Karpas-422 (cell line): ENCODE measurements at regions not wholly inside any gene's neighbourhood (a gene's known extent, or its start where the extent isn't known, plus 50 kb on each side); places are given as distances from the start of the nearest gene placed in this dataset.

Experiments
- DNase-seq: peaks from one replicate; pipeline ENCODE4 v3.0.0-alpha.2; 2015
- H2AFZ ChIP-seq: fragments of 200-600 bp; sonication (generic); 2 replicates; pipeline ENCODE4 v1.6.1; 2014; ENCODE audit warnings: antibody characterized with exemption, low read length, mixed read lengths
- H3K27ac ChIP-seq: fragments of 200-600 bp; sonication (generic); 2 replicates; pipeline ENCODE4 v1.5.1; 2014; ENCODE audit warnings: mild to moderate bottlenecking, low read length, moderate library complexity
- H3K27me3 ChIP-seq: fragments of 200-600 bp; sonication (generic); 2 replicates; pipeline ENCODE4 v1.6.1; 2014; ENCODE audit warnings: low read length, mixed read lengths
- H3K36me3 ChIP-seq: fragments of 200-600 bp; sonication (generic); 2 replicates; pipeline ENCODE4 v1.6.1; 2014; ENCODE audit warnings: low read length, mixed read lengths; ENCODE audit not compliant: insufficient read depth
- H3K4me1 ChIP-seq: fragments of 200-600 bp; sonication (generic); 2 replicates; pipeline ENCODE4 v1.6.1; 2014; ENCODE audit warnings: mild to moderate bottlenecking, low read length, mixed read lengths
- H3K4me2 ChIP-seq: fragments of 200-600 bp; sonication (generic); 2 replicates; pipeline ENCODE4 v1.6.1; 2014; ENCODE audit warnings: low read length, low read depth, mild to moderate bottlenecking; ENCODE audit not compliant: poor library complexity, severe bottlenecking
- H3K4me3 ChIP-seq: fragments of 200-600 bp; sonication (generic); 2 replicates; pipeline ENCODE4 v1.5.1; 2014; ENCODE audit warnings: mild to moderate bottlenecking, antibody characterized with exemption, low read length, mixed read lengths
- H3K79me2 ChIP-seq: fragments of 200-600 bp; sonication (generic); 2 replicates; pipeline ENCODE4 v1.6.1; 2014; ENCODE audit warnings: mild to moderate bottlenecking, low read length, mixed read lengths
- H3K9ac ChIP-seq: fragments of 200-600 bp; sonication (generic); 2 replicates; pipeline ENCODE4 v1.6.0; 2014; ENCODE audit warnings: low read length
- H3K9me2 ChIP-seq: fragments of 200-600 bp; sonication (generic), shearing (Covaris generic); replicated peaks from 2 replicates; pipeline ENCODE4 v1.6.0; 2014; ENCODE audit warnings: mild to moderate bottlenecking, low read length, moderate library complexity; ENCODE audit not compliant: insufficient read depth
- H3K9me3 ChIP-seq: fragments of 300-700, 200-600 bp; sonication (generic); 2 replicates; pipeline ENCODE4 v1.6.1; 2014; ENCODE audit warnings: low read length, mixed read lengths
- H4K20me1 ChIP-seq: fragments of 200-600 bp; sonication (generic); 2 replicates; pipeline ENCODE4 v1.6.1; 2014; ENCODE audit warnings: mild to moderate bottlenecking, antibody characterized with exemption, low read length, low read depth; ENCODE audit not compliant: insufficient read depth

GRCh38 chr12:87116780-87117179 lies 860.6 kb upstream of the MGAT4C start:
- no peaks in the 10 kb centered on the region for H3K9me2 ChIP-seq
- no peaks in the 10 kb centered on the region for H3K36me3 ChIP-seq
- H3K9ac ChIP-seq, result no peak overlapping the region
- DNase-seq, result no peak
- no peak overlapping the region for H3K4me2 ChIP-seq
- H4K20me1 ChIP-seq, result no peaks in the 10 kb centered on the region
- H3K79me2 ChIP-seq, result no peaks in the 10 kb centered on the region
- H3K4me1 ChIP-seq, result no peaks in the 10 kb centered on the region
- H2AFZ ChIP-seq, result no peak overlapping the region
- H3K9me3 ChIP-seq, result peaks cover 16% of the 10 kb centered on the region
- H3K27me3 ChIP-seq, result no peaks in the 10 kb centered on the region
- H3K27ac ChIP-seq, result no peak overlapping the region
- no peak overlapping the region for H3K4me3 ChIP-seq

- no peak for DNase-seq
- no peaks in the 10 kb centered on the region for H3K27me3 ChIP-seq
- H3K9me2 ChIP-seq, result no peaks in the 10 kb centered on the region
- H4K20me1 ChIP-seq, result no peaks in the 10 kb centered on the region
- H3K27ac ChIP-seq, result no peak overlapping the region
- H3K4me2 ChIP-seq, result no peak overlapping the region
- no peaks in the 10 kb centered on the region for H3K36me3 ChIP-seq
- H3K4me1 ChIP-seq, result no peaks in the 10 kb centered on the region
- H3K9ac ChIP-seq, result no peak overlapping the region
- no peak overlapping the region for H2AFZ ChIP-seq
- H3K79me2 ChIP-seq, result no peaks in the 10 kb centered on the region
- H3K4me3 ChIP-seq, result no peak overlapping the region
- H3K9me3 ChIP-seq, result peaks cover 14% of the 10 kb centered on the region
These were observed 856.6 kb upstream of the MGAT4C start for GRCh38 chr12:87112571-87113345.

GRCh38 chr12:87107766-87108165 lies 851.6 kb upstream of the MGAT4C start:
- Histone ChIP-seq H4K20me1 (no peaks in the 10 kb centered on the region), H3K4me3 (no peak overlapping the region), H3K9me3 (peaks cover 15% of the 10 kb centered on the region), H3K79me2 (no peaks in the 10 kb centered on the region), H3K9me2 (no peaks in the 10 kb centered on the region), H3K9ac (no peak overlapping the region), H2AFZ (no peak overlapping the region), H3K27ac (no peak overlapping the region), H3K27me3 (no peaks in the 10 kb centered on the region), H3K36me3 (no peaks in the 10 kb centered on the region), H3K4me2 (no peak overlapping the region), H3K4me1 (no peaks in the 10 kb centered on the region)
- DNase-seq, result no peak

GRCh38 chr12:87107270-87107669 lies 851.1 kb upstream of the MGAT4C start:
- no peaks in the 10 kb centered on the region for H4K20me1 ChIP-seq
- no peak overlapping the region for H3K9ac ChIP-seq
- no peak for DNase-seq
- H2AFZ ChIP-seq, result no peak overlapping the region
- no peaks in the 10 kb centered on the region for H3K79me2 ChIP-seq
- no peak overlapping the region for H3K4me2 ChIP-seq
- no peaks in the 10 kb centered on the region for H3K27me3 ChIP-seq
- H3K9me3 ChIP-seq, result peaks cover 15% of the 10 kb centered on the region
- no peaks in the 10 kb centered on the region for H3K36me3 ChIP-seq
- no peaks in the 10 kb centered on the region for H3K4me1 ChIP-seq
- no peaks in the 10 kb centered on the region for H3K9me2 ChIP-seq
- no peak overlapping the region for H3K27ac ChIP-seq
- no peak overlapping the region for H3K4me3 ChIP-seq

GRCh38 chr12:87096082-87096585 lies 839.9 kb upstream of the MGAT4C start:
- H3K4me3 ChIP-seq, result no peak overlapping the region

GRCh38 chr12:87094356-87094755 lies 838.2 kb upstream of the MGAT4C start:
- no peak overlapping the region for H3K9ac ChIP-seq
- no peak overlapping the region for H2AFZ ChIP-seq
- no peaks in the 10 kb centered on the region for H3K9me2 ChIP-seq
- H3K36me3 ChIP-seq, result no peaks in the 10 kb centered on the region
- DNase-seq, result no peak
- H3K9me3 ChIP-seq, result peaks cover 24% of the 10 kb centered on the region; the same call in 1 of the 2 replicates
- H3K4me1 ChIP-seq, result no peaks in the 10 kb centered on the region
- H3K4me2 ChIP-seq, result no peak overlapping the region
- no peak overlapping the region for H3K27ac ChIP-seq
- H3K4me3 ChIP-seq, result no peak overlapping the region
- H3K79me2 ChIP-seq, result no peaks in the 10 kb centered on the region
- no peaks in the 10 kb centered on the region for H4K20me1 ChIP-seq
- no peaks in the 10 kb centered on the region for H3K27me3 ChIP-seq

More at GRCh38 chr12:87096082-87096585, 839.9 kb upstream of the MGAT4C start:
- no peak overlapping the region for H3K4me2 ChIP-seq
- H3K27ac ChIP-seq, result no peak overlapping the region
- no peaks in the 10 kb centered on the region for H3K4me1 ChIP-seq
- no peak overlapping the region for H2AFZ ChIP-seq
- no peak for DNase-seq
- H3K9me2 ChIP-seq, result no peaks in the 10 kb centered on the region
- no peaks in the 10 kb centered on the region for H3K27me3 ChIP-seq
- no peaks in the 10 kb centered on the region for H4K20me1 ChIP-seq
- H3K79me2 ChIP-seq, result no peaks in the 10 kb centered on the region
- peaks cover 22% of the 10 kb centered on the region; the same call in 1 of the 2 replicates for H3K9me3 ChIP-seq
- H3K36me3 ChIP-seq, result no peaks in the 10 kb centered on the region
- no peak overlapping the region for H3K9ac ChIP-seq

- H3K4me3 ChIP-seq, result no peak overlapping the region
- DNase-seq, result no peak
- no peak overlapping the region for H2AFZ ChIP-seq
- H3K27ac ChIP-seq, result no peak overlapping the region
- H3K27me3 ChIP-seq, result no peaks in the 10 kb centered on the region
- H3K4me2 ChIP-seq, result no peak overlapping the region
- H3K9me3 ChIP-seq, result peaks cover 34% of the 10 kb centered on the region
- H3K79me2 ChIP-seq, result no peaks in the 10 kb centered on the region
- H3K9me2 ChIP-seq, result no peaks in the 10 kb centered on the region
- H3K4me1 ChIP-seq, result no peaks in the 10 kb centered on the region
- H3K9ac ChIP-seq, result no peak overlapping the region
- H4K20me1 ChIP-seq, result no peaks in the 10 kb centered on the region
- no peaks in the 10 kb centered on the region for H3K36me3 ChIP-seq
These were observed 836.2 kb upstream of the MGAT4C start for GRCh38 chr12:87092421-87092820.

GRCh38 chr12:87086118-87086891 lies 830.1 kb upstream of the MGAT4C start:
- Histone ChIP-seq H3K9me2 (no peaks in the 10 kb centered on the region), H3K4me1 (no peaks in the 10 kb centered on the region), H3K4me3 (no peak overlapping the region), H2AFZ (no peak overlapping the region), H4K20me1 (no peaks in the 10 kb centered on the region), H3K27me3 (no peaks in the 10 kb centered on the region), H3K79me2 (no peaks in the 10 kb centered on the region), H3K36me3 (no peaks in the 10 kb centered on the region), H3K27ac (no peak overlapping the region), H3K9me3 (peaks cover 18% of the 10 kb centered on the region), H3K9ac (no peak overlapping the region), H3K4me2 (no peak overlapping the region)
- DNase-seq, result no peak
